Frontal cortex (tissue), 3 donors: ENCODE measurements at regions not wholly inside any gene's neighbourhood (a gene's known extent, or its start where the extent isn't known, plus 50 kb on each side); places are given as distances from the start of the nearest gene placed in this dataset.

Source experiments
- DNase-seq, 2 donors: peaks; one replicate each; pipeline ENCODE4 v3.0.0; 2012; ENCODE audit warnings: low spot score in 2 of 2
- FAIRE-seq: peaks from 2 replicates; lab custom pipeline; 2012; peaks lifted over from hg19 to GRCh38; lab: Jason Lieb, UNC
- donor health status: control.
- donor health status: control.
- donor health status: control.

GRCh38 chr10:128781637-128782036 is 655.4 kb upstream of the MKI67 start:
- DNase-seq, result no peak
- no peak for FAIRE-seq

DNA sequence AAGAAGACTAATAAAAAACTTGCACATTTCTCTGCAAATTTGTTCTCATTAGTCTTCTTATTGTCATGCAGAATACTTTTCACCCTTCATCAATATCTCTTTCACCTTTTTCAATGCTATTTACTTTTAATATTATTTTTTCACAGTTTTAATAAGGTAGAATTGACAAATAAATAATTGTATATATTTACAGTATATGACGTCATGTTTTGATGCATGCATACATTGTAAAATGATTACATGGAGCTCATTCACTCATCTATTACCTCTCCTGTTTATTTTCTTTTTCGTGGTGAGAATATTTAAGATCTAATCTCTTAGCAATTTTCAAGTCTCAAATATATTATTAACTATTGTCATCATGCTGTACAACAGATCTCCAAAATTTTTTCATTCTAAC is 658.2 kb upstream of the MKI67 start:
- FAIRE-seq (no peak), DNase-seq (no peak)

GRCh38 chr10:128792426-128793140 is 666.4 kb upstream of the MKI67 start:
- FAIRE-seq, result no peak
- DNase-seq, result no peak

DNA sequence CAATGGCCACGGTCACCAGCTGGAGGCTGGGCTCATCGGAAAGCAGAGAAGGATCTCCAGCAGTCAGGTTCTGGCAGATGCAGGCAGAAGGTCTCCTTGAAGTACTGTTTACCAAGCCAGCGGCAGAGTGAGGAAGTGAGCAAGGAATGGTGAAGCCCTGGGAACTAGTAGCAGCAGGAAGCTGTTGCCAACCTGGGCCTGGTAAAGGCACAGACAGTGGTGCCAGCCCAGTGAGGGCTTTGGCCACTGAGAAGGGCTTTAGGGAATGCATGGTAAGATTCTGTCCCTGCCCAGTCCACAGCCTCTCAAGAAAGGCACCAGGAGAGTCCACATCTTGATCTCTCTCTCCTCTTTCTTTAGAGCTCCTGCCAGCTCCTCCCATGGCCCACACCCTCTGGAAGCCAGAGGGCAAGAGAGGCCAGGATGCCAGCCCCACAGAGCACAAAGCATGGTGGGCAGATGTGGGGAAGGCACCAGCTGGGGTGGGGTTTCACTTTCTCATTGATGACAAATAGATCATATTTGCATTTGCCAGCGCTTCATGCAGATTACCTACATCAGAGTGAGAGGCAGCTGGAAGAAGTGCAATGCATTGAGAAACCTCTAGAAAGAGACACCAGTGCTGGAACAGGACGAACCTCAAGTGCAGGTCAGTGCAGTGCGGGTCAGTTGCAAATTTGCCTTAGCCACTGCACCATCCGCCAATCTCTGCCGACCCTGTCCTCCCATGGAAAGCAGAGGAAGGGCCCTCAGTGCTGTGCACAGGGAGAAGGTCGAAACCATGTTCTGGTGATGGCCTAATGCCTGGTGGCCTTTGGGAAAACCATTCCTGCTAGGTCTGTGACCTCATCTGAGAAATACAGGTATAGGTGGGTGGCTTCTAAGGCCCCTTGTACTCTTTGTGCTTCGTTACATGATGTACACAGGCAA is 667.8 kb upstream of the MKI67 start:
- FAIRE-seq, result no peak
- no peak for DNase-seq

DNA sequence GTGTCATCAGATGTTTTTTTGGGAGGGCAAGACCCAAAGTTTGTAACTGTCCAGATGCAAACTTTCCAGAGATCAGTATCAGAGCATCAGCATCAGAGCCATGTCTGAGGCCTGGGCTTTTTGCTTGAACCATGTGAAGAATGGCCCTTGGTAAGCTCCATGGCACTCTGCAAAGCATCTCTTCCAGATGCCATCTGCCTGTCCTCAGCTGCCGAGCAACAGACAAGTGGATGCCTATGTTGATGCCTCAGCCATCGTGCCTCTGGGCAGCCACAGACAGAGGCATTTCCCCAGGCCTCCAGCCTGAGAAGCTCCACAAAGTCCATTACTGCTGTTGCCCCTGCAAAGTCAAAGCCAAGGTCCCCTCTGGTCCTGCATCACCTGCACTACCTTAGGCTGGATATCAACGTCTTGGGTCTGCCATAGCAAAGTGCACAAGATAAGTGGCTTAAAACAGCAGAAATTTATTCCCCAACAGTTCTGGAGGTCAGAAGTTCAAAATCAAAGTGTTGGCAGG is 670.2 kb upstream of the MKI67 start:
- DNase-seq (no peak), FAIRE-seq (no peak)

- DNase-seq (no peak), FAIRE-seq (no peak)
Observed at GRCh38 chr10:128802062-128802461, 665.0 kb upstream of the MGMT start.

DNA sequence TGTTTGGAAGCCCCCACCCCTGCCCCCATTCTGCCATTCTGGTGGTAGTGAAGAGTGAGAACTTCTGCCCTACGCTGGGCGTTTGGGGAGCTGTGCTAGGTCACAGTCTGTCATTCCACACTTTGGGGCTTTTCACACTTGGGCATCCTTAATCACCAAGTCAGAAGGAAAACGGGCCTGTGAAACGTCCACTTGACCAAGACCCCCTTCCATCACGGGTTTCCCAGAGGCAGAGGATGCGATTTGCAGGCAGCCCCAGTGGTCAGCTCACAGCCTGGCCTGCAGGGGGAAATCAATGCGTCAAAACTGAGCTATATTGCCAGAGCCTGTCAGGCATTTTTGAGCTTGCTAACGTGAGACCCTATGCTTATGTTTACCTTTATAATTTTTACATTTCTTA is 663.3 kb upstream of the MGMT start:
- FAIRE-seq, result no peak

GRCh38 chr10:128804411-128804810 is 662.6 kb upstream of the MGMT start:
- DNase-seq, result no peak
- no peak for FAIRE-seq

More for the DNA sequence above, 663.3 kb upstream of the MGMT start:
- DNase-seq, result no peak

DNA sequence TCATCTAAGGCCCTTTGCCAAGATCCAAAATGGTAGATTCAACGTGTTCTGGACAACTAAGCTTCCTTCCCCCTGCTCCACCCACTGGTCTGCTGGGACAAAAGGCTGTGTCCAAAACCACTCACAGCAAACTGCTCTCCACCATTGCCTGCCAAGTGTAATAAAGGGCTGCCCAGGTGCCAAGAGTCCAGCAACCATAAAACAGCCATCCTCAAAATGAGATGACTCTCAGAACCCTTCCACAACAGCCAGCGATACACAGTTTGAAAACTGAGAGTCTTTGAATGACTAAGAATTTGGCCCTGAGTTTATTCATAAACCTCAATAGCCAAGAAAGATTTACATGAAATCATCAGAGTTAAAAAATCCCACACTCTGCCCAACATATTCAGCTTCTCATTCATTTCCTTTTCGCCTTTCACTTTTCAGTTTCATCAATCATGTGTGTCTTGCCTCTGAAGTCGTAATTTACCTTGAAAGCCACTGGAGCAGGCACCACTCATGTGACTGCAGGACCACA is 658.1 kb upstream of the MGMT start:
- no peak for DNase-seq
- FAIRE-seq, result no peak

DNA sequence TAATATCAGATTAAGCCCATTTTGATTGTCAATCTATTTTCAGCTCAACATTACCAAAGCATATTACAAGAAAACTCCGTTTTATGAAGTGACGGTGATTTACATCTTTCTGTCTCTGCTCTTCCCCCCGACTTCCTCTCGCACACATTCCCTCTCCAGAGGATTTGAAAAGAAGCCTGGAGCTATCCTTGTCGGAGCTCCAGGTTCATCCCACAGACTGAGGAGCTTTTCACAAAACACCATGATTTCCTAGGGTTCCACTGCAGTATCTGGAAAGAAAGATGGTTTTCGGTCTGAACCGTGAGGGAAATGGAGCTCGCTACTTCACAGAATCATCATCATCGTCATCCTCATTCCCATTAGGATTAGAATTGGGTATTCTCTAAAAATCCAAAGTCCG is 655.5 kb upstream of the MGMT start:
- DNase-seq (no peak), FAIRE-seq (no peak)

DNA sequence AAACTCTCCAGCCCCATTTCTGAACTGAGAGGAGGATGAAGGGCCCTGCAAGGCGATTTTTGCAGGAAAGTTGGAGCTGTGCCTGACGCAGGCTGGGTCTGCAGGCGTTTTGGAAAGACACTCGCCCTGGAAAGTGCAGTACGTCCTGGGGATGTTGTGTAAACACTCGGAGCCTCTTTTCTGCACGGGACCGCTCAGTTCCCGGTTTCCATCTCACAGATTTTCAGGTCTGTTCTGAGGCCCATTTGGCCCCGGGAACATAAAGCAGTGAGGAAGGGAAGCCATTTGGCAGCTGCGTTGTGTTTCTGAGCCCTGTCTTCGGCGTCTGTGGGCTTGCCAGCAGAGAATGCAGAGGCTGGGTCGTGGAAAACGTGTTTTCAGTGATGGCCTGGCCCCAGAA is 655.0 kb upstream of the MGMT start:
- FAIRE-seq (no peak), DNase-seq (no peak)

DNA sequence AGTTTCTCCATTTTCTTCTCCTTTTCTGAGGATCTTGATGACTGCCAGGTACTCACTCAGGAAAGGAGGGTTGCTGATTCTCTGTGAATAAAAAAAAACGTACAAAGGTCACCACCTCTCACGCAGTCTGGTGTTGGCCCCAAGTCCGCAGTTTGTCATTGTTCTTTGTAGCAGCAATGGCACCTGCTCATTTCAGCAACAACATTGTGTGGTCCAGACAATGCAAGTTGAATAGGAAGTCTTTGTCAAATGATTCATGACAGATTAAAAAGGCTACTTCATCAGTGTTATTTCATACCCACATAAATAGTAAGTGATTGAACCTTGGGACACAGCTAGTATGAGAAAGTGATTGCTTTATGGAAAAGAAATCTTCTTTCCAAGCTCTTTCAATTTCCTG is 653.5 kb upstream of the MGMT start:
- no peak for DNase-seq
- no peak for FAIRE-seq

- no peak for FAIRE-seq
- DNase-seq, result no peak
Observed at GRCh38 chr10:128814024-128814423, 653.0 kb upstream of the MGMT start.

DNA sequence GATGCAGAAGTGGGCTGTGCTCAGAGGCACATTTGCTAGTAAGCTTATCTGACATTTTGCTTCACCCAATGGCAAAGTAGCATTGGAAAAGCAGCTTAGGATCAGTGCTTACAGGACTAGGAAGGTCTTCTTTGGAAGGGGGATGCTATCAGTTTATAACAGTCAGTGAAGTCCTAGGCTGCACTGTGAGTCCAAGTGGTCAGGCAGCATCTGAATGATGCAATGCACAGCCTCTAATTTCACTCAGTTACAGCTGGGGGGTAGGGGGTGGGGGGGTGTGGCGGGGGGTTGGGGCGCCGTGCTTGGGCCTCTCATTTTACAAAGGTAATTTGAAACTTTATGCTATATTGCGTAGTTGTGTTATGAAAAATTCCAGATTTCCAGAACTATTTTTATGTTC is 652.3 kb upstream of the MGMT start:
- no peak for FAIRE-seq
- DNase-seq, result no peak

- DNase-seq (no peak), FAIRE-seq (no peak)
Observed at GRCh38 chr10:128816726-128817125, 650.3 kb upstream of the MGMT start.

DNA sequence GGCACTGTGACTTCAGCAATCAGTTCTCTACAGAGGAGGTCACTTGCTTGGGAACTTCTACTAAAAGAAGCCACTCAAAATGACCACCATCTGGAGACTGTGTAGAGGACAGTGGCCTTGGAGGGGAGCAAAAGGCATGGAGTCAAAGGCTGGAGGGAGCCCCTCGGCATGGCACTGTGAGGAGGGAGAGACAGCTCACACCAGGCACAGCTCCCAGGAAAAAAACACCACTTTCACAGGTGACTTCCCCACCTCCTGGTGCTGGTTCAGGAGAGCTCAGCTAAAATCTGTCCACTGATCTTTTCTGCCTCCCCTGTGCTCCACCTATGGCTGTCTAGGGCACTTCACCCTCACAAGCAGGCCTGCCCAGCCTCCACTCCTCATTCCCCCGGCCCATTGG is 649.4 kb upstream of the MGMT start:
- DNase-seq, result no peak
- no peak for FAIRE-seq

DNA sequence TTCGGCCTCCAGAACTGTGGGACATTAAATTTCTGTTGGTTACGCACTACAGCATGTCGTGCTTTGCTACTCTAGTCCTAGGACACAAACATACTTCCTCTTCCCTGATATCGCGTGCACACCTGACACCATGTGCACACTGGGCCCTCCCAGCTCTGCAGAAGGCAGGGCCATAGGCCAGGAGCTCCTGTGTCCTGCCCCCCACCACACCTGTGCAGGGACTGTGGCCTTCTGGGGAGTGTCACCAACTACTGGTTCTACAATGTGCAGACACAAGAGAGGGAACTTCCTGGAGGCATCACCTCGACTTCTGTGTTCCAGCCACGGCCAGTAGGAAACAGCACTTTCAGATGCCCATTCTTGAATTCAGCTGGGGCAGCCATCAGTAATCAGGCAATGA is 646.4 kb upstream of the MGMT start:
- no peak for FAIRE-seq
- DNase-seq, result no peak

DNA sequence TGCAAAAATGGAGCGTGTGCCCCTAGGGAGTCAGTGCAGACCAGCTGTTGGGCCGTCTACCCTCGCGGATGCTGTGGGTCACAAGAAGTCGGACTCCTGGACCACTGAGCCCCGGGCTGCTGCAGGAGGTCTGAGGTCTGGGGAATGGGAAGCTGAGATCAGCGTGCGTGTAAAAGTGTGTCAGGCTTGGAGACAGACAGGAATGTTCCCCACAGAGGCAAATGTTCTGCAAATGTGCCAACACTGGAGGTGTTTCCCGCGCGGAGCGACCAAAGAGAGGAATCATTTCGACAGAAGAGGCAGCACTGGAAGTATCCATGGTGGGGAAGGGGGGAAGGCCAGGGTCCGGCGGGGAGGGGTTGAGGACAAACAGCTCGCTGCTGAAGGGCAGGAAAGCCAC is 643.8 kb upstream of the MGMT start:
- FAIRE-seq (no peak), DNase-seq (no peak)

DNA sequence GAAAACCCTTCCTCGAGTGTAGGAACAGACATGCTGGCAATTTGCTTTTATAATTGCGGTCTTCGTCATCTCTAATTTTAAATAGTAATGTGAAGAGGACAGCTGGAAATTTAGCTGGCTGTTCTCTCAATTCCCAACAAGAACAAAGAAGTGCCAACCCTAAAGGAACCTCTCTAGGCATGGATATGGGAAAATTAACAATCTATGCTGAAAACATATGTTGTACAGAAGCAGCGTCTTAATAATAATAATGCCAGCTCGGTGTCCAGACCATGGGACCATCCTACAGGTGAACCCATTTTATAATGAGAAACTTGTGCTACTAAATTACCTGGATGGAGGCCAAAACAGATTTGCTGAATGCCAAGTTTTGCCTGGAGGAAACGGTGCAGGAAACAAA is 641.4 kb upstream of the MGMT start:
- no peak for DNase-seq
- no peak for FAIRE-seq

GRCh38 chr10:128833671-128834070 is 633.4 kb upstream of the MGMT start:
- DNase-seq (no peak), FAIRE-seq (no peak)

DNA sequence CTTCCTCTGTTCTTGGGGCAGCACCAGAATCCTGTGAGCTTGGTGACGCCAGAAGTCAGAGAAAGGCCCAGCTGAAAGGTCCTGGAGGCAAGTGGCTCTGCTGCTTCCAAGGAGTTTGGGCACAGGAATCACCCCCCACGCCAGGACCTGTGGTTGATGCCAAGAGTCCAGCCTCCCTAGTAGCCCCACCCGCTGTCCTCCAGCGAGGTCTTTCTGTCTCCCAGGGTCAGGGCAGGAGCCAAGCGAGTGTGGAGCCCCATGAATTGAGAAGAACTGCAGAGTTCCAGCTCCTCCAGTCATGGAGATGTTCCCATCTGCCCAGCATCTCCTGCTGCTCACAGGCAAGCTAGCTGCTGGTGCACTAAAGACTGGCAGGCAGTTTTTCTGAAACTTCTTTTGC is 631.7 kb upstream of the MGMT start:
- FAIRE-seq, result no peak
- no peak for DNase-seq
